ENCODE measurements at regions not wholly inside any gene's neighbourhood (a gene's known extent, or its start where the extent isn't known, plus 50 kb on each side); places are given as distances from the start of the nearest gene placed in this dataset.
"Not testable (repeated sequence)": the region's sequence is repeated elsewhere in the genome, so short reads cannot be mapped to it uniquely, and the experiment has no call there.

- H3K9me3 ChIP-seq (replicated peaks): no peaks in the 10 kb centered on the region
- no peaks in the 10 kb centered on the region for H3K4me1 ChIP-seq (replicated peaks)
- H3K27ac ChIP-seq: no peak overlapping the region
- no peaks in the 10 kb centered on the region for H3K36me3 ChIP-seq
- H3K27me3 ChIP-seq (replicated peaks): no peaks in the 10 kb centered on the region
- H3K4me3 ChIP-seq: no peak overlapping the region
- DNase-seq (ENCODE audit: low read depth in 1 of 2, low spot score in 2 of 2): no peak
Measured at GRCh38 chrX:7351926-7352325, 204.0 kb upstream of the PUDP start.

GRCh38 chrX:7347465-7347864 is 199.5 kb upstream of the PUDP start:
- no peak overlapping the region for H3K27ac ChIP-seq
- DNase-seq (ENCODE audit: low read depth in 1 of 2, low spot score in 2 of 2): no peak
- H3K9me3 ChIP-seq (replicated peaks): no peaks in the 10 kb centered on the region
- H3K36me3 ChIP-seq: no peaks in the 10 kb centered on the region
- no peaks in the 10 kb centered on the region for H3K4me1 ChIP-seq (replicated peaks)
- no peak overlapping the region for H3K4me3 ChIP-seq
- H3K27me3 ChIP-seq (replicated peaks): no peaks in the 10 kb centered on the region

DNA sequence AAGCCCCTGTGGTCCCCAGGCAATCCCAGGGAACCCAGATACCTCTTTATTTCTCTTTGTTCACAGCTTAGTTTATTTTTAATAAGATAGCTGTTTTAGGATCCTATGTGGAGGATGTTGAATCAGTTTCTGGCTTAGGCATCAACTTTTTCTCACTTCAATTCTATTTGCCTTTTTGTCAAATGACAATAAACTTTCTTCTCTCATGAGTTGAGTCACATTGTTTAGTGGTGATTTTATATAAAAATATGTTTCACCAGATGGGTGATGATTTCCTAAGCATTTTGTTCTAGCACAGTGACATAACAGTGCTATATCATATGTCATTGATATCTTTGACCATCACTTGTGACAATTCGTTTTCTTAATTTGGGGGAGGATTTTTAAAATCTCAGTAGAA is 198.1 kb upstream of the PUDP start:
- Histone ChIP-seq H3K27me3 (replicated peaks) (no peaks in the 10 kb centered on the region), H3K27ac (no peak overlapping the region), H3K9me3 (replicated peaks) (no peaks in the 10 kb centered on the region), H3K4me3 (no peak overlapping the region), H3K36me3 (no peaks in the 10 kb centered on the region), H3K4me1 (replicated peaks) (no peaks in the 10 kb centered on the region)
- peak in 1 of 2 experiments; percentile 1 for DNase-seq (ENCODE audit: low read depth in 1 of 2, low spot score in 2 of 2)

GRCh38 chrX:7343181-7343580 is 195.2 kb upstream of the PUDP start:
- DNase-seq (ENCODE audit: low read depth in 1 of 2, low spot score in 2 of 2): no peak
- Histone ChIP-seq H3K27ac (no peak overlapping the region), H3K4me1 (replicated peaks) (no peaks in the 10 kb centered on the region), H3K9me3 (replicated peaks) (no peaks in the 10 kb centered on the region), H3K4me3 (no peak overlapping the region), H3K36me3 (no peaks in the 10 kb centered on the region), H3K27me3 (replicated peaks) (no peaks in the 10 kb centered on the region)

GRCh38 chrX:7335816-7336362 is 187.9 kb upstream of the PUDP start:
- not testable (repeated sequence) for H3K9me3 ChIP-seq (replicated peaks); H3K27ac ChIP-seq; H3K36me3 ChIP-seq; H3K4me3 ChIP-seq; H3K27me3 ChIP-seq (replicated peaks); DNase-seq (ENCODE audit: low read depth in 1 of 2, low spot score in 2 of 2)
- peaks cover 14% of the 10 kb centered on the region for H3K4me1 ChIP-seq (replicated peaks)

- H3K9me3 ChIP-seq (replicated peaks): no peaks in the 10 kb centered on the region
Measured at GRCh38 chrX:7334253-7334935, 186.4 kb upstream of the PUDP start.

DNA sequence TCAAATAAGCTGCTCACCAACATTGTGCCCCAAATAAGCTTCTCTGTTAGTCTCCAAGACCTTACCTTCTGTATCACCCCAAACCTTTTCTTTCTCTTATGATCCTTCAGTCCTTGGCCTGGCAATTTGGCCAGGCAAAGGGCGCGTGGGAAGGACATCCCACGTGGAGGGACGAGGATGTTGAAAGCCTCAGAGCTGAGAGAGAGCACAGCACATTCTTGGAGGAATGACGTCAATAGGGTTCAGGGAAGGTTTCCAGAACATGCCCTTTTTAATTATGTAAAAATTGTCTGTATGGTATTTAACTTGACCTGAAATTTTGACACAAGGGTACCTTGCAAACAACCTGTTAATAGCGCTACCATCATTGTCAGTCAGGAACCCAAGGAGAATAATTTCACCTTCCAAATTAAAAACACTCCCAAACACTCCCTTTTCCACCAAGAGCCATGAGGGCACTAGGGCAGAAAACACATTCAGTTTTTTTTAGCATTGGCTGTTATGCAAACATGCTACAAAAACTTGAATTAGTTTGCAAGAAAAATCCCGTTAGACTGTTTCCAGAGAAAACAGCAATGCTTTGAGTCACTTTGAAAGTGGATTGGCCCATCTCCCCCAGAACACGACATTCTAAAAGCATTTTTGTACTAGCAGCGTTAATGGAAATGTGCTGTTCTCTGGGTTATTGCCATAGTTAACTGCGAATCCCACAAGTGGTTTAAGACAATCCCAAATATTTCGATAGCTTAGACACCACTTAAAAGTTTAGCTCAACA is 183.2 kb upstream of the PUDP start:
- peaks cover 14% of the 10 kb centered on the region for H3K4me1 ChIP-seq (replicated peaks)
- no peak overlapping the region for H3K27ac ChIP-seq
- no peak for DNase-seq (ENCODE audit: low read depth in 1 of 2, low spot score in 2 of 2)
- H3K9me3 ChIP-seq (replicated peaks): no peaks in the 10 kb centered on the region
- no peaks in the 10 kb centered on the region for H3K36me3 ChIP-seq
- no peak overlapping the region for H3K4me3 ChIP-seq
- no peaks in the 10 kb centered on the region for H3K27me3 ChIP-seq (replicated peaks)

More at GRCh38 chrX:7334253-7334935, 186.4 kb upstream of the PUDP start:
- Histone ChIP-seq H3K4me1 (replicated peaks) (peaks cover 14% of the 10 kb centered on the region), H3K27ac (peak overlapping the region; percentile 49), H3K36me3 (no peaks in the 10 kb centered on the region), H3K27me3 (replicated peaks) (no peaks in the 10 kb centered on the region), H3K4me3 (no peak overlapping the region)
- DNase-seq (ENCODE audit: low read depth in 1 of 2, low spot score in 2 of 2): peak; percentile 40 to 70

- Histone ChIP-seq H3K27ac (no peak overlapping the region), H3K4me3 (no peak overlapping the region), H3K9me3 (replicated peaks) (no peaks in the 10 kb centered on the region), H3K4me1 (replicated peaks) (peaks cover 14% of the 10 kb centered on the region), H3K36me3 (no peaks in the 10 kb centered on the region), H3K27me3 (replicated peaks) (no peaks in the 10 kb centered on the region)
- DNase-seq (ENCODE audit: low read depth in 1 of 2, low spot score in 2 of 2): no peak
Measured at GRCh38 chrX:7330556-7330955, 182.6 kb upstream of the PUDP start.

DNA sequence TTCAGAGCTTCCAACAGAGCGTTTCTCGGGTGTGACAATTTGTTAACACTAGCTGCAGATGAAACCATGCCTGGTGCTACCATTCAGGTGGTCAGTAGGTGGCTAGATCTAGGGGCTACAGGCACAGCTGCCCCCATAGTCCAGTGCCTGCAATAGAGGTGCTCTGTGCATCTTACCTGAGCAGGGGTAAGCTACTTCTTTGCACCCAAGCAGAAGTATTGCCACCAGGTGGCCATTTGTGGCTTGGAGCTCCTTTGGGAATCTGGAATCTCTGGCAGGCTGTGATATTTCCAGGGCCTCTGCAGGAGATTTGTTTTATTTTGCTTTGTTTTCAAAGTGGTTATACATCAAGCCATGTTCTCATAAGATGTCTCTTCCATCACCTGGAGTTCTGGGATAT is 170.7 kb upstream of the PUDP start:
- H3K4me3 ChIP-seq: no peak overlapping the region
- H3K36me3 ChIP-seq: no peaks in the 10 kb centered on the region
- H3K9me3 ChIP-seq (replicated peaks): no peaks in the 10 kb centered on the region
- DNase-seq (ENCODE audit: low read depth in 1 of 2, low spot score in 2 of 2): no peak
- H3K27me3 ChIP-seq (replicated peaks): no peaks in the 10 kb centered on the region
- H3K27ac ChIP-seq: no peak overlapping the region
- no peaks in the 10 kb centered on the region for H3K4me1 ChIP-seq (replicated peaks)

- H3K4me1 ChIP-seq (replicated peaks): no peaks in the 10 kb centered on the region
- DNase-seq (ENCODE audit: low read depth in 1 of 2, low spot score in 2 of 2): no peak
- no peak overlapping the region for H3K27ac ChIP-seq
- H3K4me3 ChIP-seq: no peak overlapping the region
- H3K9me3 ChIP-seq (replicated peaks): no peaks in the 10 kb centered on the region
- H3K36me3 ChIP-seq: no peaks in the 10 kb centered on the region
- no peaks in the 10 kb centered on the region for H3K27me3 ChIP-seq (replicated peaks)
Measured at GRCh38 chrX:7318241-7318640, 170.3 kb upstream of the PUDP start.

DNA sequence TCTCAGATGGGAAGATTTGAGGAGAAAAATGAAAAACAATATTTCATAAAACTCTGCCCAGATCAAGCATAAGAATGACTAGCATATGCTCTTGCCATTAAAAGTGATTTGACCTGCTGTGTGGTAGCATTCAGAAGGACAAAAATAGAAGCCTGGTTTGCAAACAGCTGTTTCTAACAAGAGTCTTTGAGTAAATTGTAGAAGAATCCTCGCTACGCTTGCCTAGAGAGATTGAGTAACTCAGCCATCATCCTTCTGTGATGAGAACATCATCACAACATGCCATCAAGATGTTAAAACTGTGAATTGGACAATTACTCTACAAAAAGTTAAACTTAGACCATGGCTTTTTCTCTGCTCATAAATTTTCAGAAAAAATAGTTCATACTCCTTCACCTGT is 168.9 kb upstream of the PUDP start:
- Histone ChIP-seq H3K4me1 (replicated peaks) (no peaks in the 10 kb centered on the region), H3K9me3 (replicated peaks) (no peaks in the 10 kb centered on the region), H3K4me3 (no peak overlapping the region), H3K36me3 (no peaks in the 10 kb centered on the region), H3K27ac (no peak overlapping the region), H3K27me3 (replicated peaks) (no peaks in the 10 kb centered on the region)
- DNase-seq (ENCODE audit: low read depth in 1 of 2, low spot score in 2 of 2): no peak

DNA sequence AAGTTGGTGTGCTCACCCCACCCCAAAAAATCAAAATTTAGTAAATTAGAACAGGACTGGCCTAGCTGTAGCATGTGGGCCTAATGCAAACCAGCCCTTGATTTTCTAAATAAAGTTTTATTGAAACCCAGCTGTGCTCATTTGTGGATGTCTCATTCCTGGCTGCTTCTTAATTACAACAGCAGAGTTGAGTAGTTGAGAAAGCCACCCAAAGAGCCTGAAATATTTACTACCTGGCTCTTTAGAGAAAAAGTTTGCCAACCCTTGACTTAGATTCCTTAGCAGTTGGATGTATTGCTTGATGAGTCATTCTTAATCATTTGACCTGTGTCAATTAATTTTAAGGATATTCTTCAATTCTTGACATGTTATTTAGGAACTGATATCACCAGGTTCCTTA is 168.3 kb upstream of the PUDP start:
- Histone ChIP-seq H3K27me3 (replicated peaks) (no peaks in the 10 kb centered on the region), H3K27ac (no peak overlapping the region)
- no peak for DNase-seq (ENCODE audit: low read depth in 1 of 2, low spot score in 2 of 2)

DNA sequence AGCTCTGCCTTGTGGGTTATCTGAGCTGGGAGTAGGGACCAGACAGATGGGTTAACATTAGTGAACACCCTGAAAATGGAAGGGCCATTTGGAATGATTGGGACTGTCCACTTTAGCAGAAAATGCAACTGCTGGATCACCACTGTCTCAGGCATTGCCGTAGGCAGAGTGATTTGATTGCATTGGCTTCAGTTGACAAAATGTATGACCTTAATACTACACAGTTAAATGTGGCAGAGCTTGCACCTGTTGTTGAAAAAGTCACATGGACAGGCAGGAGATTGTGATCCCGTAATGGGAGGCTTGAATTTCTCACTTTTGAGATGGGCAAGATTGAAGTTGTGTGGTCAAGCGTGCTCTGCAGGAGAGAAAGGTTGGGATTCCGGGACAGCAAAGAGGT is 166.5 kb upstream of the PUDP start:
- H3K9me3 ChIP-seq (replicated peaks): no peaks in the 10 kb centered on the region
- no peak for DNase-seq (ENCODE audit: low read depth in 1 of 2, low spot score in 2 of 2)

More for the DNA sequence above, 168.3 kb upstream of the PUDP start:
- Histone ChIP-seq H3K9me3 (replicated peaks) (no peaks in the 10 kb centered on the region), H3K4me1 (replicated peaks) (no peaks in the 10 kb centered on the region), H3K36me3 (no peaks in the 10 kb centered on the region), H3K4me3 (no peak overlapping the region)

GRCh38 chrX:7307720-7308119 is 159.8 kb upstream of the PUDP start:
- H3K9me3 ChIP-seq (replicated peaks): no peaks in the 10 kb centered on the region
- H3K36me3 ChIP-seq: no peaks in the 10 kb centered on the region
- no peak overlapping the region for H3K4me3 ChIP-seq
- H3K27me3 ChIP-seq (replicated peaks): no peaks in the 10 kb centered on the region
- H3K27ac ChIP-seq: no peak overlapping the region
- DNase-seq (ENCODE audit: low read depth in 1 of 2, low spot score in 2 of 2): no peak
- no peaks in the 10 kb centered on the region for H3K4me1 ChIP-seq (replicated peaks)

More for the DNA sequence above, 166.5 kb upstream of the PUDP start:
- no peak overlapping the region for H3K27ac ChIP-seq
- no peaks in the 10 kb centered on the region for H3K4me1 ChIP-seq (replicated peaks)
- no peaks in the 10 kb centered on the region for H3K27me3 ChIP-seq (replicated peaks)
- no peak overlapping the region for H3K4me3 ChIP-seq
- H3K36me3 ChIP-seq: no peaks in the 10 kb centered on the region

All from SJSA1 (cell line).